Sigmoid colon (tissue), 6 donors: ENCODE measurements at regions not wholly inside any gene's neighbourhood (a gene's known extent, or its start where the extent isn't known, plus 50 kb on each side); places are given as distances from the start of the nearest gene placed in this dataset.

Source experiments
- DNase-seq: peaks from one replicate; pipeline ENCODE4 v3.0.0-alpha.2; 2019
- H3K27ac ChIP-seq, 4 donors: fragments of 200-600 bp; sonication (generic); one replicate each; pipeline ENCODE4 v1.5.1; 2016 to 2019; ENCODE audit warnings: mild to moderate bottlenecking in 1 of 4
- H3K27me3 ChIP-seq, 3 donors: fragments of 200-600 bp; sonication (generic); one replicate each; pipeline ENCODE4 v1.5.1; 2019; ENCODE audit warnings: mild to moderate bottlenecking in 1 of 3
- H3K36me3 ChIP-seq, 4 donors: fragments of 200-600 bp; sonication (generic); one replicate each; pipeline ENCODE4 v1.5.1; 2016 to 2019
- H3K4me1 ChIP-seq, 4 donors: fragments of 200-600 bp; sonication (generic); one replicate each; pipeline ENCODE4 v1.5.1; 2017 to 2019
- H3K4me3 ChIP-seq, 4 donors: fragments of 200-600 bp; sonication (generic); one replicate each; pipeline ENCODE4 v1.5.1; 2017 to 2019; ENCODE audit warnings: mild to moderate bottlenecking in 2 of 4, moderate library complexity in 1 of 4
- H3K9me3 ChIP-seq, 4 donors: fragments of 200-600 bp in 3 of 4; sonication (generic) in 3 of 4; one replicate each; pipeline versions ENCODE4 v1.5.1 to v1.6.1; 2013 to 2019
- CTCF ChIP-seq, 4 experiments: fragments of 450-650 bp in 3 of 4; fragments of 200-600 bp in 1 of 4; IDR thresholded peaks; one replicate each; pipeline ENCODE4 v1.5.1; 2016 to 2019; ENCODE audit warnings: antibody characterized with exemption in 4 of 4, mild to moderate bottlenecking in 3 of 4, moderate library complexity in 2 of 4
- EP300 ChIP-seq, 4 donors: sonication (generic); formaldehyde crosslinking; IDR thresholded peaks; one replicate each; pipeline ENCODE4 v1.6.1; 2017; ENCODE audit warnings: antibody characterized with exemption in 4 of 4
- POLR2A ChIP-seq, 2 donors: fragments of 450-650 bp; IDR thresholded peaks; one replicate each; pipeline ENCODE4 v1.6.1; 2016; ENCODE audit warnings: antibody characterized with exemption in 2 of 2, mild to moderate bottlenecking in 2 of 2, moderate library complexity in 2 of 2
- POLR2AphosphoS5 ChIP-seq, 4 donors: sonication (generic); formaldehyde crosslinking; IDR thresholded peaks; one replicate each; pipeline ENCODE4 v1.6.1; 2017; ENCODE audit warnings: antibody characterized with exemption in 4 of 4
- WGBS, 2 donors: extraction: QIAGEN DNeasy Blood & Tissue Kit; methylation state at CpG; one replicate each; pipeline ENCODE4 v1.1.7; 2013; 5-methylcytosine and 5-hydroxymethylcytosine counted together
- intact Hi-C: fragments of 100-400 bp; cut with DNase I; formaldehyde crosslinking; loops from one replicate; pipeline ENCODE4 v1.15.1; 2023
- donor health status: healthy with polysubstance abuse.
- donor health status: healthy.

GRCh38 chr1:99465176-99465900 lies 180.6 kb upstream of the PALMD start:
- no peak for TF ChIP-seq CTCF (IDR thresholded peaks at IDR 0.05)
- no peak for TF ChIP-seq EP300 (IDR thresholded peaks at IDR 0.05)
- no peak for TF ChIP-seq POLR2AphosphoS5 (IDR thresholded peaks at IDR 0.05)
- TF ChIP-seq POLR2A (IDR thresholded peaks at IDR 0.05) = no peak
- no peak overlapping the region for H3K4me3 ChIP-seq
- no peak for DNase-seq
- intact Hi-C loops = no loop called here
- H3K27me3 ChIP-seq = no peaks in the 10 kb centered on the region
- WGBS, 2 donors = 63 to 76% methylated on average over 3 of the region's 3 CpGs
- no peaks in the 10 kb centered on the region for H3K9me3 ChIP-seq
- H3K36me3 ChIP-seq = no peaks in the 10 kb centered on the region
- H3K4me1 ChIP-seq = no peaks in the 10 kb centered on the region
- H3K27ac ChIP-seq = no peak overlapping the region

GRCh38 chr1:99467645-99468044 lies 178.3 kb upstream of the PALMD start:
- no peaks in the 10 kb centered on the region for H3K4me1 ChIP-seq
- no peaks in the 10 kb centered on the region for H3K36me3 ChIP-seq

GRCh38 chr1:99469550-99469971 lies 176.4 kb upstream of the PALMD start:
- Histone ChIP-seq H3K36me3 (no peaks in the 10 kb centered on the region), H3K27me3 (no peaks in the 10 kb centered on the region), H3K4me1 (peaks cover 0 to 2% (median under 1%) of the 10 kb centered on the region in 4 donors), H3K27ac (no peak overlapping the region), H3K9me3 (no peaks in the 10 kb centered on the region), H3K4me3 (no peak overlapping the region)
- WGBS, 2 donors = 78 to 79% methylated on average over 2 of the region's 2 CpGs
- DNase-seq = no peak
- intact Hi-C loops = no loop called here
- no peak for TF ChIP-seq POLR2A (IDR thresholded peaks at IDR 0.05)
- no peak for TF ChIP-seq EP300 (IDR thresholded peaks at IDR 0.05)
- no peak for TF ChIP-seq POLR2AphosphoS5 (IDR thresholded peaks at IDR 0.05)

More at GRCh38 chr1:99467645-99468044, 178.3 kb upstream of the PALMD start:
- Histone ChIP-seq H3K4me3 (no peak overlapping the region), H3K9me3 (no peaks in the 10 kb centered on the region), H3K27me3 (no peaks in the 10 kb centered on the region), H3K27ac (no peak overlapping the region)
- 74 to 85% methylated on average over 4 of the region's 4 CpGs for WGBS, 2 donors
- DNase-seq = no peak
- TF ChIP-seq EP300 (IDR thresholded peaks at IDR 0.05) (no peak), CTCF (IDR thresholded peaks at IDR 0.05) (no peak), POLR2AphosphoS5 (IDR thresholded peaks at IDR 0.05) (no peak), POLR2A (IDR thresholded peaks at IDR 0.05) (no peak)
- intact Hi-C loops = no loop called here

- TF ChIP-seq POLR2A (IDR thresholded peaks at IDR 0.05) (no peak), EP300 (IDR thresholded peaks at IDR 0.05) (no peak), CTCF (IDR thresholded peaks at IDR 0.05) (no peak), POLR2AphosphoS5 (IDR thresholded peaks at IDR 0.05) (no peak)
- Histone ChIP-seq H3K27me3 (no peaks in the 10 kb centered on the region), H3K9me3 (no peaks in the 10 kb centered on the region), H3K4me3 (no peak overlapping the region), H3K27ac (no peak overlapping the region), H3K4me1 (peaks cover 0 to 8% (median 2%) of the 10 kb centered on the region in 4 donors), H3K36me3 (no peaks in the 10 kb centered on the region)
- no peak for DNase-seq
- intact Hi-C loops = no loop called here
- WGBS, 2 donors = 92 to 94% methylated on average over 4 of the region's 4 CpGs
Measured at GRCh38 chr1:99472893-99473292, 173.0 kb upstream of the PALMD start.

- 74 to 78% methylated on average over 1 of the region's 1 CpG for WGBS, 2 donors
- no peak for TF ChIP-seq POLR2A (IDR thresholded peaks at IDR 0.05)
- DNase-seq = no peak
- Histone ChIP-seq H3K9me3 (no peaks in the 10 kb centered on the region), H3K36me3 (no peaks in the 10 kb centered on the region), H3K4me3 (no peak overlapping the region), H3K4me1 (peaks cover 0 to 8% (median 2%) of the 10 kb centered on the region in 4 donors), H3K27me3 (no peaks in the 10 kb centered on the region), H3K27ac (no peak overlapping the region)
- intact Hi-C loops = no loop called here
Measured at GRCh38 chr1:99474350-99474893, 171.5 kb upstream of the PALMD start.
